BLaER1 treated with 17β-estradiol and CSF1 and Interleukin-3, amounts not matched to agents 10 nM and 100 nM (cell line): ENCODE measurements at regions not wholly inside any gene's neighbourhood (a gene's known extent, or its start where the extent isn't known, plus 50 kb on each side); places are given as distances from the start of the nearest gene placed in this dataset.
"Not testable (repeated sequence)": the region's sequence is repeated elsewhere in the genome, so short reads cannot be mapped to it uniquely, and the experiment has no call there.

Source experiments
- H3K27ac ChIP-seq, 11 experiments: shearing (Covaris generic); formaldehyde crosslinking; 2 replicates each; pipeline ENCODE4 v1.8.1; 2022
- H3K27me3 ChIP-seq, 11 experiments: shearing (Covaris generic); formaldehyde crosslinking; 2 replicates each; pipeline ENCODE4 v1.8.1; 2022
- H3K36me3 ChIP-seq, 11 experiments: shearing (Covaris generic); formaldehyde crosslinking; 2 replicates each; pipeline ENCODE4 v1.8.1; 2022
- H3K4me1 ChIP-seq, 10 experiments: shearing (Covaris generic); formaldehyde crosslinking; 2 replicates each; pipeline ENCODE4 v1.8.1; 2022
- H3K4me2 ChIP-seq, 11 experiments: shearing (Covaris generic); formaldehyde crosslinking; 2 replicates each; pipeline ENCODE4 v1.8.1; 2022
- H3K4me3 ChIP-seq, 10 experiments: shearing (Covaris generic); formaldehyde crosslinking; 2 replicates each; pipeline ENCODE4 v1.8.1; 2022
- H3K9ac ChIP-seq, 11 experiments: shearing (Covaris generic); formaldehyde crosslinking; 2 replicates each; pipeline ENCODE4 v1.8.1; 2022
- H3K9me3 ChIP-seq, 11 experiments: shearing (Covaris generic); formaldehyde crosslinking; replicated peaks in 1 of 11; 2 replicates each; pipeline ENCODE4 v1.8.1; 2022
- H4K20me1 ChIP-seq, 11 experiments: shearing (Covaris generic); formaldehyde crosslinking; 2 replicates each; pipeline ENCODE4 v1.8.1; 2022
- Cebpa-rat ChIP-seq, 11 experiments: shearing (Covaris generic); IDR thresholded peaks; 2 replicates each; pipeline ENCODE4 v1.8.1; 2022

GRCh38 chr6:86118271-86118670, 475.6 kb upstream of the SYNCRIP start:
- Histone ChIP-seq H3K4me1 (no peaks in the 10 kb centered on the region), H3K4me3 (no peak overlapping the region), H3K9ac (no peak overlapping the region), H3K4me2 (no peak overlapping the region), H3K9me3 (no peaks in the 10 kb centered on the region), H3K27me3 (no peaks in the 10 kb centered on the region), H3K27ac (no peak overlapping the region), H3K36me3 (no peaks in the 10 kb centered on the region), H4K20me1 (no peaks in the 10 kb centered on the region)
- TF ChIP-seq Cebpa-rat (IDR thresholded peaks at IDR 0.05), result no peak

GRCh38 chr6:86107985-86108384, 465.3 kb upstream of the SYNCRIP start:
- Histone ChIP-seq H3K4me1 (no peaks in the 10 kb centered on the region), H3K27me3 (no peaks in the 10 kb centered on the region), H3K4me2 (no peak overlapping the region), H3K9ac (no peak overlapping the region), H4K20me1 (no peaks in the 10 kb centered on the region), H3K36me3 (no peaks in the 10 kb centered on the region), H3K27ac (no peak overlapping the region), H3K4me3 (no peak overlapping the region), H3K9me3 (no peaks in the 10 kb centered on the region)
- TF ChIP-seq Cebpa-rat (IDR thresholded peaks at IDR 0.05), result no peak

- H3K4me2 ChIP-seq, result no peak overlapping the region
- no peaks in the 10 kb centered on the region for H3K27me3 ChIP-seq
- H3K4me1 ChIP-seq, result no peaks in the 10 kb centered on the region
- no peak for TF ChIP-seq Cebpa-rat (IDR thresholded peaks at IDR 0.05)
- no peaks in the 10 kb centered on the region for H3K9me3 ChIP-seq
- H3K36me3 ChIP-seq, result no peaks in the 10 kb centered on the region
- no peak overlapping the region for H3K4me3 ChIP-seq
- no peak overlapping the region for H3K27ac ChIP-seq
- no peak overlapping the region for H3K9ac ChIP-seq
- H4K20me1 ChIP-seq, result no peaks in the 10 kb centered on the region
Observed at GRCh38 chr6:86087954-86088353, 445.3 kb upstream of the SYNCRIP start.

- Histone ChIP-seq H3K27ac (no peak overlapping the region), H3K4me3 (no peak overlapping the region), H3K27me3 (no peaks in the 10 kb centered on the region), H4K20me1 (no peaks in the 10 kb centered on the region), H3K4me1 (peaks cover 0 to 7% (median 5%) of the 10 kb centered on the region in 10 experiments; a peak in 7 of 20 replicates), H3K9me3 (no peaks in the 10 kb centered on the region), H3K4me2 (no peak overlapping the region), H3K36me3 (no peaks in the 10 kb centered on the region), H3K9ac (no peak overlapping the region)
- TF ChIP-seq Cebpa-rat (IDR thresholded peaks at IDR 0.05), result no peak
Observed at GRCh38 chr6:86079938-86080337, 437.3 kb upstream of the SYNCRIP start.

- Histone ChIP-seq H3K4me2 (no peak overlapping the region), H3K36me3 (no peaks in the 10 kb centered on the region), H3K4me3 (no peak overlapping the region), H4K20me1 (no peaks in the 10 kb centered on the region), H3K9me3 (no peaks in the 10 kb centered on the region), H3K4me1 (no peaks in the 10 kb centered on the region), H3K27me3 (no peaks in the 10 kb centered on the region), H3K27ac (no peak overlapping the region), H3K9ac (no peak overlapping the region)
- TF ChIP-seq Cebpa-rat (IDR thresholded peaks at IDR 0.05), result no peak
Observed at GRCh38 chr6:86070151-86070550, 427.5 kb upstream of the SYNCRIP start.

- H4K20me1 ChIP-seq, H3K9me3 ChIP-seq, H3K27ac ChIP-seq, H3K36me3 ChIP-seq, H3K4me2 ChIP-seq, H3K4me1 ChIP-seq, H3K27me3 ChIP-seq, H3K4me3 ChIP-seq, H3K9ac ChIP-seq: not testable (repeated sequence)
Observed at GRCh38 chr6:86065002-86065401, 422.3 kb upstream of the SYNCRIP start.

GRCh38 chr6:86057293-86057980, 414.8 kb upstream of the SYNCRIP start:
- H4K20me1 ChIP-seq, H3K27ac ChIP-seq, H3K4me3 ChIP-seq, H3K27me3 ChIP-seq, H3K4me1 ChIP-seq, H3K36me3 ChIP-seq, H3K4me2 ChIP-seq, H3K9ac ChIP-seq, H3K9me3 ChIP-seq: not testable (repeated sequence)

- no peaks in the 10 kb centered on the region for H4K20me1 ChIP-seq
- H3K4me3 ChIP-seq, result no peak overlapping the region
- H3K27ac ChIP-seq, result no peak overlapping the region
- H3K27me3 ChIP-seq, result no peaks in the 10 kb centered on the region
- H3K4me1 ChIP-seq, result no peaks in the 10 kb centered on the region
- H3K36me3 ChIP-seq, result no peaks in the 10 kb centered on the region
- no peaks in the 10 kb centered on the region for H3K9me3 ChIP-seq
- no peak overlapping the region for H3K9ac ChIP-seq
- no peak overlapping the region for H3K4me2 ChIP-seq
- no peak for TF ChIP-seq Cebpa-rat (IDR thresholded peaks at IDR 0.05)
Observed at GRCh38 chr6:86045038-86045437, 402.4 kb upstream of the SYNCRIP start.

- no peaks in the 10 kb centered on the region for H3K27me3 ChIP-seq
- TF ChIP-seq Cebpa-rat (IDR thresholded peaks at IDR 0.05), result no peak
- H3K4me2 ChIP-seq, result no peak overlapping the region
- H3K27ac ChIP-seq, result no peak overlapping the region
- no peaks in the 10 kb centered on the region for H3K4me1 ChIP-seq
- no peaks in the 10 kb centered on the region for H4K20me1 ChIP-seq
- H3K4me3 ChIP-seq, result no peak overlapping the region
- no peak overlapping the region for H3K9ac ChIP-seq
- no peaks in the 10 kb centered on the region for H3K36me3 ChIP-seq
- no peaks in the 10 kb centered on the region for H3K9me3 ChIP-seq
Observed at GRCh38 chr6:86042214-86042613, 399.5 kb upstream of the SYNCRIP start.

GRCh38 chr6:86031713-86032112, 389.0 kb upstream of the SYNCRIP start:
- H3K27ac ChIP-seq, result no peak overlapping the region
- H3K9ac ChIP-seq, result no peak overlapping the region
- no peaks in the 10 kb centered on the region for H3K36me3 ChIP-seq
- no peaks in the 10 kb centered on the region for H3K27me3 ChIP-seq
- no peak for TF ChIP-seq Cebpa-rat (IDR thresholded peaks at IDR 0.05)
- no peaks in the 10 kb centered on the region for H3K4me1 ChIP-seq
- H3K9me3 ChIP-seq, result no peaks in the 10 kb centered on the region
- H3K4me3 ChIP-seq, result no peak overlapping the region
- no peak overlapping the region for H3K4me2 ChIP-seq
- no peaks in the 10 kb centered on the region for H4K20me1 ChIP-seq
